Stimulated activated CD4-positive, alpha-beta T cell treated with anti-CD3 and anti-CD28 coated beads, TNF-alpha, amount 100 ng/mL, for 4 hours (primary cell): ENCODE measurements at regions not wholly inside any gene's neighbourhood (a gene's known extent, or its start where the extent isn't known, plus 50 kb on each side); places are given as distances from the start of the nearest gene placed in this dataset.

Experiments used
- DNase-seq, 3 experiments: peaks; one replicate each; pipeline ENCODE4 v3.0.0-alpha.2; 2020; ENCODE audit warnings: low read depth in 3 of 3

GRCh38 chr10:88127766-88128165 is 264.3 kb downstream of the PTEN start:
- no peak for DNase-seq

GRCh38 chr10:88129013-88129412 is 265.6 kb downstream of the PTEN start:
- DNase-seq, result no peak

- no peak for DNase-seq
These were observed 267.5 kb downstream of the PTEN start for GRCh38 chr10:88130912-88131311.

GRCh38 chr10:88131511-88132139 is 268.2 kb downstream of the PTEN start:
- no peak for DNase-seq

- DNase-seq, result no peak
These were observed 273.3 kb downstream of the PTEN start for GRCh38 chr10:88136712-88137111.

- DNase-seq, result no peak
These were observed 275.0 kb downstream of the PTEN start for GRCh38 chr10:88138319-88138848.

- DNase-seq, result no peak
These were observed 283.8 kb downstream of the PTEN start for GRCh38 chr10:88147000-88147798.

GRCh38 chr10:88149906-88150305 is 286.5 kb downstream of the PTEN start:
- DNase-seq, result no peak

GRCh38 chr10:88150339-88150738 is 286.9 kb downstream of the PTEN start:
- no peak for DNase-seq

- DNase-seq, result peak in 1 of 3 experiments; percentile 3
These were observed 289.3 kb downstream of the PTEN start for GRCh38 chr10:88152728-88153133.

GRCh38 chr10:88154596-88155250 is 291.3 kb downstream of the PTEN start:
- DNase-seq, result no peak

GRCh38 chr10:88156341-88156740 is 292.9 kb downstream of the PTEN start:
- DNase-seq, result no peak

- no peak for DNase-seq
These were observed 294.6 kb downstream of the PTEN start for GRCh38 chr10:88157981-88158465.

- no peak for DNase-seq
These were observed 295.2 kb downstream of the PTEN start for GRCh38 chr10:88158526-88159122.

- DNase-seq, result no peak
These were observed 295.9 kb downstream of the PTEN start for GRCh38 chr10:88159127-88159829.

GRCh38 chr10:88161070-88161469 is 297.6 kb downstream of the PTEN start:
- DNase-seq, result no peak

GRCh38 chr10:88161756-88162155 is 298.3 kb downstream of the PTEN start:
- no peak for DNase-seq

GRCh38 chr10:88162852-88163251 is 299.4 kb downstream of the PTEN start:
- DNase-seq, result no peak

- DNase-seq, result no peak
These were observed 300.1 kb downstream of the PTEN start for GRCh38 chr10:88163572-88163971.

GRCh38 chr10:88164471-88164870 is 301.0 kb downstream of the PTEN start:
- no peak for DNase-seq

- DNase-seq, result no peak
These were observed 302.4 kb downstream of the PTEN start for GRCh38 chr10:88165849-88166271.
